ENCODE measurements at regions not wholly inside any gene's neighbourhood (a gene's known extent, or its start where the extent isn't known, plus 50 kb on each side); places are given as distances from the start of the nearest gene placed in this dataset.

GRCh38 chr6:101224751-101225150 lies 168.8 kb upstream of the GRIK2 start:
- TF ChIP-seq POLR2A (IDR thresholded peaks at IDR 0.05): no peak
- TF ChIP-seq, protein P1, sequence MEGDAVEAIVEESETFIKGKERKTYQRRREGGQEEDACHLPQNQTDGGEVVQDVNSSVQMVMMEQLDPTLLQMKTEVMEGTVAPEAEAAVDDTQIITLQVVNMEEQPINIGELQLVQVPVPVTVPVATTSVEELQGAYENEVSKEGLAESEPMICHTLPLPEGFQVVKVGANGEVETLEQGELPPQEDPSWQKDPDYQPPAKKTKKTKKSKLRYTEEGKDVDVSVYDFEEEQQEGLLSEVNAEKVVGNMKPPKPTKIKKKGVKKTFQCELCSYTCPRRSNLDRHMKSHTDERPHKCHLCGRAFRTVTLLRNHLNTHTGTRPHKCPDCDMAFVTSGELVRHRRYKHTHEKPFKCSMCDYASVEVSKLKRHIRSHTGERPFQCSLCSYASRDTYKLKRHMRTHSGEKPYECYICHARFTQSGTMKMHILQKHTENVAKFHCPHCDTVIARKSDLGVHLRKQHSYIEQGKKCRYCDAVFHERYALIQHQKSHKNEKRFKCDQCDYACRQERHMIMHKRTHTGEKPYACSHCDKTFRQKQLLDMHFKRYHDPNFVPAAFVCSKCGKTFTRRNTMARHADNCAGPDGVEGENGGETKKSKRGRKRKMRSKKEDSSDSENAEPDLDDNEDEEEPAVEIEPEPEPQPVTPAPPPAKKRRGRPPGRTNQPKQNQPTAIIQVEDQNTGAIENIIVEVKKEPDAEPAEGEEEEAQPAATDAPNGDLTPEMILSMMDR (IDR thresholded peaks at IDR 0.05): no peak

Measured in right lobe of liver (tissue), 4 donors.